Peyer's patch (tissue), 4 donors: ENCODE measurements at regions not wholly inside any gene's neighbourhood (a gene's known extent, or its start where the extent isn't known, plus 50 kb on each side); places are given as distances from the start of the nearest gene placed in this dataset.
"Not testable (repeated sequence)": the region's sequence is repeated elsewhere in the genome, so short reads cannot be mapped to it uniquely, and the experiment has no call there.

Experiments used
- POLR2A ChIP-seq, 2 donors: fragments of 450-650 bp; IDR thresholded peaks; one replicate each; pipeline ENCODE4 v1.5.1; 2017; ENCODE audit warnings: antibody characterized with exemption in 2 of 2, mild to moderate bottlenecking in 2 of 2, moderate library complexity in 2 of 2
- TF ChIP-seq, protein P1 (sequence below), 6 experiments: fragments of 450-650 bp in 4 of 6; fragments of 200-600 bp in 2 of 6; sonication (generic) in 1 of 6; IDR thresholded peaks; one replicate each; pipeline ENCODE4 v1.5.1; 2017 to 2019; ENCODE audit warnings: antibody characterized with exemption in 6 of 6, mild to moderate bottlenecking in 3 of 6, moderate library complexity in 1 of 6

DNA sequence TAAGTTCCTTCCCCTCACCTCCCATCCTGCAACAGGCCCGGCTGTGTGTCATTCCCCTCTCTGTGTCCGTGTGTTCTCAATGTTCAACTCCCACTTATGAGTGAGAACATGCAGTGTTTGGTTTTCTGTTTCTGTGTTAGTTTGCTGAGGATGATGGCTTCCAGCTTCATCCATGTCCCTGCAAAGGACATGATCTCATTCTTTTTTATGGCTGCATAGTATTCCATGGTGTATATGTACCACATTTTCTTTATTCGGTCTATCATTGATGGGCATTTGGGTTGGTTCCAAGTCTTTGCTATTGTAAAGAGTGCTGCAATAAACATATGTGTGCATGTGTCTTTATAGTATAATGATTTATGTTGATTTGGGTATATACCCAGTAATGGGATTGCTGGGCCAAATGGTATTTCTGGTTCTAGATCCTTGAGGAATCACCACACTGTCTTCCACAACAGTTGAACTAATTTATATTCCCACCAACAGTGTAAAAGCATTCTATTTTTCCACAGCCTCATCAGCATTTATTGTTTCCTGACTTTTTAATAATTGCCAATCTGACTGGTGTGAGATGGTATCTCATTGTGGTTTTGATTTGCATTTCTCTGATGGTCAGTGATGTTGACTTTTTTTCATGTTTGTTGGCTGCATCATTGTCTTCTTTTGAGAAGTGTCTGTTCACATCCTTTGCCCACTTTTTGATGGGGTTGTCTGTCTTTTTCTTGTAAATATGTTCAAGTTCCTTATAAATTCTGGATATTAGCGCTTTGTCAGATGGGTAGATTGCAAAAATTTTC is 174.1 kb upstream of the PHACTR1 start:
- TF ChIP-seq, protein P1, sequence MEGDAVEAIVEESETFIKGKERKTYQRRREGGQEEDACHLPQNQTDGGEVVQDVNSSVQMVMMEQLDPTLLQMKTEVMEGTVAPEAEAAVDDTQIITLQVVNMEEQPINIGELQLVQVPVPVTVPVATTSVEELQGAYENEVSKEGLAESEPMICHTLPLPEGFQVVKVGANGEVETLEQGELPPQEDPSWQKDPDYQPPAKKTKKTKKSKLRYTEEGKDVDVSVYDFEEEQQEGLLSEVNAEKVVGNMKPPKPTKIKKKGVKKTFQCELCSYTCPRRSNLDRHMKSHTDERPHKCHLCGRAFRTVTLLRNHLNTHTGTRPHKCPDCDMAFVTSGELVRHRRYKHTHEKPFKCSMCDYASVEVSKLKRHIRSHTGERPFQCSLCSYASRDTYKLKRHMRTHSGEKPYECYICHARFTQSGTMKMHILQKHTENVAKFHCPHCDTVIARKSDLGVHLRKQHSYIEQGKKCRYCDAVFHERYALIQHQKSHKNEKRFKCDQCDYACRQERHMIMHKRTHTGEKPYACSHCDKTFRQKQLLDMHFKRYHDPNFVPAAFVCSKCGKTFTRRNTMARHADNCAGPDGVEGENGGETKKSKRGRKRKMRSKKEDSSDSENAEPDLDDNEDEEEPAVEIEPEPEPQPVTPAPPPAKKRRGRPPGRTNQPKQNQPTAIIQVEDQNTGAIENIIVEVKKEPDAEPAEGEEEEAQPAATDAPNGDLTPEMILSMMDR (IDR thresholded peaks at IDR 0.05): not testable (repeated sequence)
- TF ChIP-seq POLR2A (IDR thresholded peaks at IDR 0.05): not testable (repeated sequence)
